ENCODE measurements at regions not wholly inside any gene's neighbourhood (a gene's known extent, or its start where the extent isn't known, plus 50 kb on each side); places are given as distances from the start of the nearest gene placed in this dataset.
A peak's percentile ranks its signal among the peaks of the same experiment; 100 is the strongest.

GRCh38 chr15:45780352-45780751 lies 145.5 kb downstream of the SQOR start:
- Histone ChIP-seq H3K36me3 (no peaks in the 10 kb centered on the region), H3K27me3 (no peaks in the 10 kb centered on the region), H3K27ac (no peak overlapping the region), H3K9me3 (ENCODE audit: low read depth) (no peaks in the 10 kb centered on the region), H3K4me3 (no peak overlapping the region), H3K4me1 (ENCODE audit: low read depth) (no peaks in the 10 kb centered on the region)
- no peak for DNase-seq (ENCODE audit: low read depth in 1 of 2, low spot score in 1 of 2)
- TF ChIP-seq CTCF (IDR thresholded peaks at IDR 0.05; ENCODE audit: low read depth, low read length), result no peak

GRCh38 chr15:45784656-45785055 lies 149.8 kb downstream of the SQOR start:
- Histone ChIP-seq H3K36me3 (no peaks in the 10 kb centered on the region), H3K27me3 (no peaks in the 10 kb centered on the region), H3K4me1 (ENCODE audit: low read depth) (no peaks in the 10 kb centered on the region), H3K27ac (no peak overlapping the region), H3K4me3 (no peak overlapping the region), H3K9me3 (ENCODE audit: low read depth) (no peaks in the 10 kb centered on the region)
- no peak for TF ChIP-seq CTCF (IDR thresholded peaks at IDR 0.05; ENCODE audit: low read depth, low read length)
- DNase-seq (ENCODE audit: low read depth in 1 of 2, low spot score in 1 of 2), result no peak

GRCh38 chr15:45785897-45786296 lies 151.1 kb downstream of the SQOR start:
- no peak overlapping the region for H3K27ac ChIP-seq
- TF ChIP-seq CTCF (IDR thresholded peaks at IDR 0.05; ENCODE audit: low read depth, low read length), result no peak
- H3K27me3 ChIP-seq, result no peaks in the 10 kb centered on the region
- no peaks in the 10 kb centered on the region for H3K36me3 ChIP-seq
- no peak for DNase-seq (ENCODE audit: low read depth in 1 of 2, low spot score in 1 of 2)
- H3K4me1 ChIP-seq (ENCODE audit: low read depth), result no peaks in the 10 kb centered on the region
- no peak overlapping the region for H3K4me3 ChIP-seq
- no peaks in the 10 kb centered on the region for H3K9me3 ChIP-seq (ENCODE audit: low read depth)

GRCh38 chr15:45790325-45790943 lies 155.6 kb downstream of the SQOR start:
- no peak overlapping the region for H3K27ac ChIP-seq
- H3K4me1 ChIP-seq (ENCODE audit: low read depth), result no peaks in the 10 kb centered on the region
- H3K4me3 ChIP-seq, result no peak overlapping the region
- DNase-seq (ENCODE audit: low read depth in 1 of 2, low spot score in 1 of 2), result peak; percentile 43 to 51
- peak; percentile 65 for TF ChIP-seq CTCF (IDR thresholded peaks at IDR 0.05; ENCODE audit: low read depth, low read length)
- no peaks in the 10 kb centered on the region for H3K27me3 ChIP-seq
- H3K36me3 ChIP-seq, result no peaks in the 10 kb centered on the region
- H3K9me3 ChIP-seq (ENCODE audit: low read depth), result no peaks in the 10 kb centered on the region

GRCh38 chr15:45794304-45794703 lies 159.5 kb downstream of the SQOR start:
- no peak for DNase-seq (ENCODE audit: low read depth in 1 of 2, low spot score in 1 of 2)
- H3K9me3 ChIP-seq (ENCODE audit: low read depth), result no peaks in the 10 kb centered on the region
- no peaks in the 10 kb centered on the region for H3K27me3 ChIP-seq
- no peak overlapping the region for H3K27ac ChIP-seq
- no peak for TF ChIP-seq CTCF (IDR thresholded peaks at IDR 0.05; ENCODE audit: low read depth, low read length)
- no peaks in the 10 kb centered on the region for H3K36me3 ChIP-seq
- H3K4me3 ChIP-seq, result no peak overlapping the region
- peaks cover 6% of the 10 kb centered on the region for H3K4me1 ChIP-seq (ENCODE audit: low read depth)
